ENCODE measurements at regions not wholly inside any gene's neighbourhood (a gene's known extent, or its start where the extent isn't known, plus 50 kb on each side); places are given as distances from the start of the nearest gene placed in this dataset.

GRCh38 chr3:177836671-177837070 lies 639.4 kb upstream of the TBL1XR1 start:
- no peak overlapping the region for H3K9ac ChIP-seq
- no peak for TF ChIP-seq CTCF (IDR thresholded peaks at IDR 0.05)
- peaks cover 22% of the 10 kb centered on the region for H3K4me1 ChIP-seq
- H3K27me3 ChIP-seq (ENCODE audit: control insufficient read depth, insufficient read depth, low read length) = no peaks in the 10 kb centered on the region
- no peak overlapping the region for H3K4me2 ChIP-seq (ENCODE audit: low read length)
- no peak overlapping the region for H3K4me3 ChIP-seq (ENCODE audit: low read depth, low read length)
- no peaks in the 10 kb centered on the region for H3K36me3 ChIP-seq (ENCODE audit: control insufficient read depth, insufficient read depth, low read length)
- H2AFZ ChIP-seq = peak overlapping the region; percentile 69
- peak overlapping the region; percentile 68 for H3K27ac ChIP-seq
- H3K9me3 ChIP-seq (ENCODE audit: control insufficient read depth, low read length) = no peaks in the 10 kb centered on the region
- no peaks in the 10 kb centered on the region for H3K79me2 ChIP-seq

- H2AFZ ChIP-seq = peak overlapping the region; percentile 65
- H3K79me2 ChIP-seq = no peaks in the 10 kb centered on the region
- no peak for TF ChIP-seq CTCF (IDR thresholded peaks at IDR 0.05)
- no peaks in the 10 kb centered on the region for H3K27me3 ChIP-seq (ENCODE audit: control insufficient read depth, insufficient read depth, low read length)
- H3K9ac ChIP-seq = no peak overlapping the region
- H3K4me1 ChIP-seq = peaks cover 30% of the 10 kb centered on the region
- H3K4me3 ChIP-seq (ENCODE audit: low read depth, low read length) = no peak overlapping the region
- peak overlapping the region; percentile 68 for H3K27ac ChIP-seq
- H3K36me3 ChIP-seq (ENCODE audit: control insufficient read depth, insufficient read depth, low read length) = no peaks in the 10 kb centered on the region
- no peaks in the 10 kb centered on the region for H3K9me3 ChIP-seq (ENCODE audit: control insufficient read depth, low read length)
- no peak overlapping the region for H3K4me2 ChIP-seq (ENCODE audit: low read length)
Measured at GRCh38 chr3:177837951-177838655, 640.8 kb upstream of the TBL1XR1 start.

- H3K36me3 ChIP-seq (ENCODE audit: control insufficient read depth, insufficient read depth, low read length) = no peaks in the 10 kb centered on the region
- peaks cover 30% of the 10 kb centered on the region for H3K4me1 ChIP-seq
- no peaks in the 10 kb centered on the region for H3K79me2 ChIP-seq
- TF ChIP-seq CTCF (IDR thresholded peaks at IDR 0.05) = no peak
- H3K4me3 ChIP-seq (ENCODE audit: low read depth, low read length) = no peak overlapping the region
- H3K27me3 ChIP-seq (ENCODE audit: control insufficient read depth, insufficient read depth, low read length) = no peaks in the 10 kb centered on the region
- peak overlapping the region; percentile 29 for H2AFZ ChIP-seq
- H3K4me2 ChIP-seq (ENCODE audit: low read length) = no peak overlapping the region
- no peak overlapping the region for H3K27ac ChIP-seq
- no peak overlapping the region for H3K9ac ChIP-seq
- H3K9me3 ChIP-seq (ENCODE audit: control insufficient read depth, low read length) = no peaks in the 10 kb centered on the region
Measured at GRCh38 chr3:177838766-177839350, 641.6 kb upstream of the TBL1XR1 start.

- no peaks in the 10 kb centered on the region for H3K27me3 ChIP-seq (ENCODE audit: control insufficient read depth, insufficient read depth, low read length)
- peak overlapping the region; percentile 14 for H2AFZ ChIP-seq
- no peaks in the 10 kb centered on the region for H3K79me2 ChIP-seq
- no peak overlapping the region for H3K4me3 ChIP-seq (ENCODE audit: low read depth, low read length)
- no peaks in the 10 kb centered on the region for H3K9me3 ChIP-seq (ENCODE audit: control insufficient read depth, low read length)
- TF ChIP-seq CTCF (IDR thresholded peaks at IDR 0.05) = no peak
- no peaks in the 10 kb centered on the region for H3K36me3 ChIP-seq (ENCODE audit: control insufficient read depth, insufficient read depth, low read length)
- no peak overlapping the region for H3K27ac ChIP-seq
- peaks cover 21% of the 10 kb centered on the region for H3K4me1 ChIP-seq
- H3K4me2 ChIP-seq (ENCODE audit: low read length) = no peak overlapping the region
- no peak overlapping the region for H3K9ac ChIP-seq
Measured at GRCh38 chr3:177842302-177842701, 645.0 kb upstream of the TBL1XR1 start.
